SH-SY5Y (cell line): ENCODE measurements at regions not wholly inside any gene's neighbourhood (a gene's known extent, or its start where the extent isn't known, plus 50 kb on each side); places are given as distances from the start of the nearest gene placed in this dataset.

Source experiments
- GATA2 ChIP-seq: IDR thresholded peaks from 2 replicates; pipeline ENCODE4 v1.6.1; 2011; ENCODE audit warnings: mild to moderate bottlenecking, low read depth, low read length
- GATA3 ChIP-seq: IDR thresholded peaks from 2 replicates; pipeline ENCODE4 v1.6.1; 2011; ENCODE audit warnings: low read depth, mild to moderate bottlenecking, low read length, moderate library complexity

- TF ChIP-seq GATA2 (no peak), GATA3 (no peak)
These were observed 73.2 kb upstream of the AMOT start for GRCh38 chrX:112913807-112914206.

GRCh38 chrX:112910418-112910817 is 69.8 kb upstream of the AMOT start:
- TF ChIP-seq GATA3 (no peak), GATA2 (no peak)

GRCh38 chrX:112901869-112902725 is 61.5 kb upstream of the AMOT start:
- no peak for TF ChIP-seq GATA2

GRCh38 chrX:112896051-112896450 is 55.4 kb upstream of the AMOT start:
- no peak for TF ChIP-seq GATA2
- TF ChIP-seq GATA3: no peak
